ENCODE measurements at regions not wholly inside any gene's neighbourhood (a gene's known extent, or its start where the extent isn't known, plus 50 kb on each side); places are given as distances from the start of the nearest gene placed in this dataset.

DNA sequence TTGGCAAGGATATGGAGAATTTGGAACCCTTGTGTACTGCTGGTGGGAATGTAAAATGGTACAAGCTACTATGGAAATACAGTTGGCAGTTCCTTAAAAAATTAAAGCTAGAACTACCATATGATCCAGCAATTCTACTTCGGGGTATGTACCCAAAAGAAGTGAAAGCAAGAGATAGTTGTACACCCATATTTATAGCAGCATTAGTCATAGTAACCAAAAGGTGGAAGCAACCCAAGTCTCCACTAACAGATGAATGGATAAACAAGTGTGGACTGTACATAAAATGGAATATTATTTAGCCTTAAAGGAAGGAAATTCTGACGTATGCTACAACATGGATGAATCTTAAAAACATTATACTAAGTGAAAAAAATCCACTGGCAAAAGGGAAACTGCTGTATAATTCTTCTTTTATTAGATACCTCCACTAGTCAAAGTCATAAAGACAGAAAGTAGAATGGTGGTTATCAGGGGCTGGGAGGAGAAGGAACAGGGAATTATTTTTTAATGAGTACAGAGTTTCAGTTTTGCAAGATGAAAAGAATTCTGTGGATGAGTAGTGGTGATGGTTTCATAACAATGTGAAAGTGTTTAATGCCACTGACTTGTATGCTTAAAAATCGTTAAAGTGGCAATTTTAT is 141.6 kb downstream of the RXFP2 start:
- TF ChIP-seq, protein P1, sequence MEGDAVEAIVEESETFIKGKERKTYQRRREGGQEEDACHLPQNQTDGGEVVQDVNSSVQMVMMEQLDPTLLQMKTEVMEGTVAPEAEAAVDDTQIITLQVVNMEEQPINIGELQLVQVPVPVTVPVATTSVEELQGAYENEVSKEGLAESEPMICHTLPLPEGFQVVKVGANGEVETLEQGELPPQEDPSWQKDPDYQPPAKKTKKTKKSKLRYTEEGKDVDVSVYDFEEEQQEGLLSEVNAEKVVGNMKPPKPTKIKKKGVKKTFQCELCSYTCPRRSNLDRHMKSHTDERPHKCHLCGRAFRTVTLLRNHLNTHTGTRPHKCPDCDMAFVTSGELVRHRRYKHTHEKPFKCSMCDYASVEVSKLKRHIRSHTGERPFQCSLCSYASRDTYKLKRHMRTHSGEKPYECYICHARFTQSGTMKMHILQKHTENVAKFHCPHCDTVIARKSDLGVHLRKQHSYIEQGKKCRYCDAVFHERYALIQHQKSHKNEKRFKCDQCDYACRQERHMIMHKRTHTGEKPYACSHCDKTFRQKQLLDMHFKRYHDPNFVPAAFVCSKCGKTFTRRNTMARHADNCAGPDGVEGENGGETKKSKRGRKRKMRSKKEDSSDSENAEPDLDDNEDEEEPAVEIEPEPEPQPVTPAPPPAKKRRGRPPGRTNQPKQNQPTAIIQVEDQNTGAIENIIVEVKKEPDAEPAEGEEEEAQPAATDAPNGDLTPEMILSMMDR (IDR thresholded peaks at IDR 0.05): no peak
- DNase-seq (ENCODE audit: low spot score): no peak
- ATAC-seq (ENCODE audit: low FRiP score): no peak

DNA sequence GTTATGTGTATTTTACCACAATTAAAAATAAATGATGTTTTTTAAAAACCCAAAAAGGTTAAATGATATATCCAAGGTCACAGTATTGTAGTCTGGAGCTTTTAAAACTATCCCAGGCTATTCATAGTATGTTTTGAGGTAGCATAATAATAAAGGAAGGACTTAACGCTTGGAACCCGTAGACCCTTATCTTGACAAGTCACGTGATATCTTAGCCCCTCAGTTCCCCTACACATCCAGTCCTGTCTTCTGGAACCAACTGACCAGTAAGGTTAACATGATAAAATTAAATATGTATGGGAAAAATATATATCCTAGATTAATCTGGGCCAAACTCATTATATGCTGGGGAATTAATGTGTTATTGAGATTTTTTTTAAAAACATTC is 142.2 kb downstream of the RXFP2 start:
- DNase-seq (ENCODE audit: low spot score): no peak
- TF ChIP-seq, protein P1 (IDR thresholded peaks at IDR 0.05): no peak
- ATAC-seq (ENCODE audit: low FRiP score): no peak

DNA sequence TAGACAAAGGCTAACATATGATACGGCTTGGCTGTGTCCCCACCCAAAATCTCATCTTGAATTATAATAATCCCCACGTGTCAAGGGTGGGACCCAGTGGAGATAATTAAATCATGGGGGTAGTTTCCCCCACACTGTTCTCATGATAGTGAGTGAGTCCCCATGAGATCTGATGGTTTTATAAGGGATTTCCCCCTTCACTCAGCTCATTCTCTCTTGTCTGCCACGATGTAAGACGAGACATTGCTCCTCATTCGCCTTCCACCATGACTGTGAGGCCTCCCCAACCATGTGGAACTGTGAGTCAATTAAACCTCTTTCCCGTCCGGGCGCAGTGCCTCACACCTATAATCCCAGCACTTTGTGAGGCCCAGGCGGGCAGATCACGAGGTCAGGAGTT is 143.5 kb downstream of the RXFP2 start:
- no peak for DNase-seq (ENCODE audit: low spot score)
- TF ChIP-seq, protein P1 (IDR thresholded peaks at IDR 0.05): no peak
- no peak for ATAC-seq (ENCODE audit: low FRiP score)

DNA sequence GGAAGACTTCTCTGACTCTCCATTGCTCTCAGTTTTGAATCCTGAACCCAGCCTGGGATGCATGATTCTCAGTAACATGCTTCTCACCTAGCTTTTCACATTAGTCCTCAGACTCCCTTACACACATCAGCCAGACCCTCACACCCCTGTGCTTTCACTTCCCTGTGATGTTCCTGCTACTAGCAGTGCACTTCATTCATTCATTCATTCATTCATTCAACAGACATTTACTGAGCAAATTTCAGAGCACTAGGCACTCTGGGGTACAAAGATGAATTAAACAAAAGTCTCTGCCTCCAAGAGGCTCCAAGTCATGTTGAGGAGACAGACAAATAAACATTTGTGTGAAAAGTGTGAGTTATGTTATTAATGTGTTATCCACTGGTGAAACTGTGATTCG is 145.2 kb downstream of the RXFP2 start:
- TF ChIP-seq, protein P1 (IDR thresholded peaks at IDR 0.05): no peak
- no peak for ATAC-seq (ENCODE audit: low FRiP score)
- no peak for DNase-seq (ENCODE audit: low spot score)

DNA sequence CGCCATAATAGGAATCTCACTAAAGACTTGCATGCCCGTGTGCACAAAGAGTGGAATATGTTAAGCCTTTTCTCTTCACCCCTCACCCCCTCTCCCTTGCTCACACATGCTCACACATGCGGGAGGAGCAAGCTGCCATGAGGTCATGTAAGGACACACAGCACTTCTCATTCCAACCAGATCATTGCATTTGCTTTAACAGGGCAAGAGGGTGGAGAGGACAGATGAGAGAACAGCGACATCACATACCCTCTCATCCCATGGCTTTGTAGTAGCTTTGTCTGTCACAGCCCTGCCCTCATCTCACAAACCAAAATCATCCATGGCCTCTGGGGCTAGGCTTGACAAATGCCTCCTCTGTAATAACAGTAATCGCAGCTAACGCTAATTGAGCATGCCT is 145.6 kb upstream of the FRY start:
- TF ChIP-seq, protein P1 (IDR thresholded peaks at IDR 0.05): no peak
- ATAC-seq (ENCODE audit: low FRiP score): no peak
- DNase-seq (ENCODE audit: low spot score): no peak

DNA sequence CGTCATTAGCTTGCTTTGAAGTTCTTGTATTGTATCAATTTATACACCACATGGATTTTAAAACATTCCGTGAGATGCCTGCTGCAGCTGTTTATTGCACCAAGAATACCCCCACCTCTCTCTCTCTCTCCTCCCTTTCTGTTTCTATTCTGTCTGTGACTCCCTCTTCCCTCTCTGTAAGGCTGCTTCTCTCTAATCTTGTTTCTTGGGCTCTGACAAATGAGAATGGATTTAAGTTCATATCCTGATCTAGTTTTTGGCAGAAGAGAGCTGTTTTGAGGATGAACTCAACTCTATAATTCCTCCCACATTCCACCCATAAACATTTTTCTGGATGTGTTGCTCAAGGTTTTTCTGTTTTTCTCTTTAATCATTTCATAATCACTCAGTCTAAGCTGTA is 144.3 kb upstream of the FRY start:
- ATAC-seq (ENCODE audit: low FRiP score): peak; percentile 77
- TF ChIP-seq, protein P1 (IDR thresholded peaks at IDR 0.05): no peak

DNA sequence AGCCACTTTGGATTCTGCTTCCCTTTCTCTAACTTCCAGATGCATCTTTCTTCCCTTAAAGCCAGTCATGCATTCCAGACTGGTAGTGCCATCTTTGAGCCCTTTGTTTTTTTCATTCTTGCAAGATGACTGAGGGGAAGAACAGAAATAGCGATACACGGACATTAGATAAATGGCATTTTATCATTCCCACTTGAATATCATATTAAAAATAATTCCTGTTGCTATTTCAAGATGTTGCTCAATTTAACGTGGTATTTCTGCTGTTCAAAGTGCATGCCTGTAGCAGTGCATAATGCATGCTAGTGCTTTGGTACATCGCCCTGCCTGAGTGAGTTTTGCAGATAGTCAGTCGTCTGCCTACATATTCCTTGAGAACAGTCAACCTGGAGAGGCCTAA is 140.6 kb upstream of the FRY start:
- DNase-seq (ENCODE audit: low spot score) (no peak), ATAC-seq (ENCODE audit: low FRiP score) (no peak)
- TF ChIP-seq, protein P1 (IDR thresholded peaks at IDR 0.05): no peak

More for the DNA sequence above, 144.3 kb upstream of the FRY start:
- DNase-seq (ENCODE audit: low spot score): no peak

All from omental fat pad (tissue), 3 donors.